Caco-2 (cell line): ENCODE measurements at regions not wholly inside any gene's neighbourhood (a gene's known extent, or its start where the extent isn't known, plus 50 kb on each side); places are given as distances from the start of the nearest gene placed in this dataset.

ENCODE experiments used
- BruUV-seq: library from RNA; stranded (reverse); fragments of 400-500 nt; replicated peaks from 2 replicates; lab custom pipeline; 2021; lab: Mats Ljungman, UMichigan
- CTCF ChIA-PET: fragments of 300-600 bp; sonication (Branson Sonifier 250); formaldehyde crosslinking; loops from one replicate; lab custom pipeline; 2022; ENCODE audit warnings: antibody characterized with exemption; lab: Charles Lee
- POLR2A ChIA-PET: fragments of 300-600 bp; sonication (Branson Sonifier 250); formaldehyde crosslinking; loops from one replicate; lab custom pipeline; 2022; ENCODE audit warnings: antibody characterized with exemption; lab: Charles Lee
- DNase-seq, 2 experiments: peaks; one replicate each; pipeline versions ENCODE4 v3.0.0 to v3.0.0-alpha.2; 2020 to 2022
- H3K27me3 ChIP-seq: replicated peaks from 2 replicates; pipeline ENCODE4 v1.6.0; 2011; ENCODE audit warnings: low read length; ENCODE audit not compliant: control insufficient read depth, insufficient read depth
- H3K36me3 ChIP-seq: 2 replicates; pipeline ENCODE4 v1.5.1; 2011; ENCODE audit warnings: low read length; ENCODE audit not compliant: control insufficient read depth, insufficient read depth
- H3K4me1 ChIP-seq: fragments of 250-450 bp; sonication (Bioruptor Pico); 2 replicates; pipeline ENCODE4 v1.5.1; 2020; ENCODE audit warnings: mild to moderate bottlenecking
- H3K4me3 ChIP-seq: 2 replicates; pipeline ENCODE4 v1.5.1; 2011; ENCODE audit warnings: low read depth, mild to moderate bottlenecking, control low read depth, low read length
- H3K9me3 ChIP-seq: fragments of 250-450 bp; sonication (Bioruptor Pico); 2 replicates; pipeline ENCODE4 v1.5.1; 2020; ENCODE audit warnings: mild to moderate bottlenecking, moderate library complexity
- H3K27ac Mint-ChIP-seq: one replicate; pipeline ENCODE4 v1.8.0; 2022; ENCODE audit warnings: mixed read lengths; ENCODE audit not compliant: unreplicated experiment
- H3K27me3 Mint-ChIP-seq: one replicate; pipeline ENCODE4 v1.8.0; 2022; ENCODE audit warnings: mixed read lengths; ENCODE audit not compliant: insufficient read depth, unreplicated experiment
- H3K36me3 Mint-ChIP-seq: one replicate; pipeline ENCODE4 v1.8.0; 2022; ENCODE audit warnings: mild to moderate bottlenecking, mixed read lengths; ENCODE audit not compliant: insufficient read depth, unreplicated experiment
- H3K4me1 Mint-ChIP-seq: one replicate; pipeline ENCODE4 v1.8.0; 2022; ENCODE audit warnings: low read depth, mixed read lengths; ENCODE audit not compliant: unreplicated experiment
- H3K4me3 Mint-ChIP-seq: one replicate; pipeline ENCODE4 v1.8.0; 2022; ENCODE audit warnings: mild to moderate bottlenecking, moderate library complexity, mixed read lengths; ENCODE audit not compliant: unreplicated experiment
- H3K9me3 Mint-ChIP-seq: one replicate; pipeline ENCODE4 v1.8.0; 2022; ENCODE audit warnings: mixed read lengths; ENCODE audit not compliant: unreplicated experiment
- intact Hi-C: fragments of 100-400 bp; cut with micrococcal nuclease; formaldehyde crosslinking; loops from one replicate; pipeline ENCODE4 v1.10.0; 2022; ENCODE audit not compliant: unreplicated experiment
- TF ChIP-seq, protein P1 (sequence below), 2 experiments: fragments of 200-600 bp in 1 of 2; IDR thresholded peaks; 1 replicate in 1 of 2; 2 replicates in 1 of 2; pipeline versions ENCODE4 v1.5.1 to v1.8.0; 2011 to 2022; ENCODE audit warnings: antibody characterized with exemption in 1 of 2, control low read depth in 1 of 2, inconsistent platforms in 1 of 2, low read depth in 1 of 2, low read length in 1 of 2, mild to moderate bottlenecking in 1 of 2, moderate library complexity in 1 of 2; ENCODE audit not compliant: insufficient read depth in 1 of 2, severe bottlenecking in 1 of 2, unreplicated experiment in 1 of 2

DNA sequence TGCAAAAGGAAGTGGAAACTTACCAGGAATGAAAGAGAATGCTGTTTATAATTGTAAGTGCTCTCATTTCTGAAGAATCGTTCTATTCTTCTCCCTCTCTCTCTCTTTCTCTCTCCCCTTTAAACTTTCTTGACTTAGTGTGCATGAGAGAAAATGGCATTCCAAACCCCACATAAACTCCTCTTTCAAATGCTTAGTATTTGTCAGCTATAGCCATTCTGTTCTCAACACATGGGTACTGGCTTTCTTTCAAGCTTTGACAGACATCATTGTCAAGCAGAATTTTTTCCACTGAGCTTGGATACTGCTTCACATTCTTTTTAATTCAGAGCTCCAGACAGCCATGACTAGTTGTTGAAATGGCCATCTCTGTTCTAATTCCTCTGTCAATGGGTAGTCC lies 51.1 kb upstream of the PREP start:
- Histone ChIP-seq H3K4me1 (no peaks in the 10 kb centered on the region), H3K27me3 (no peaks in the 10 kb centered on the region), H3K36me3 (no peaks in the 10 kb centered on the region), H3K9me3 (no peaks in the 10 kb centered on the region), H3K4me3 (no peak overlapping the region)
- DNase-seq: no peak
- H3K27ac Mint-ChIP-seq: no peak overlapping the region
- no peaks in the 10 kb centered on the region for H3K4me1 Mint-ChIP-seq
- CTCF ChIA-PET: no interaction called here
- no TSS peak for BruUV-seq
- peaks cover 9% of the 10 kb centered on the region for H3K9me3 Mint-ChIP-seq
- POLR2A ChIA-PET: no interaction called here
- no peak overlapping the region for H3K4me3 Mint-ChIP-seq
- TF ChIP-seq, protein P1, sequence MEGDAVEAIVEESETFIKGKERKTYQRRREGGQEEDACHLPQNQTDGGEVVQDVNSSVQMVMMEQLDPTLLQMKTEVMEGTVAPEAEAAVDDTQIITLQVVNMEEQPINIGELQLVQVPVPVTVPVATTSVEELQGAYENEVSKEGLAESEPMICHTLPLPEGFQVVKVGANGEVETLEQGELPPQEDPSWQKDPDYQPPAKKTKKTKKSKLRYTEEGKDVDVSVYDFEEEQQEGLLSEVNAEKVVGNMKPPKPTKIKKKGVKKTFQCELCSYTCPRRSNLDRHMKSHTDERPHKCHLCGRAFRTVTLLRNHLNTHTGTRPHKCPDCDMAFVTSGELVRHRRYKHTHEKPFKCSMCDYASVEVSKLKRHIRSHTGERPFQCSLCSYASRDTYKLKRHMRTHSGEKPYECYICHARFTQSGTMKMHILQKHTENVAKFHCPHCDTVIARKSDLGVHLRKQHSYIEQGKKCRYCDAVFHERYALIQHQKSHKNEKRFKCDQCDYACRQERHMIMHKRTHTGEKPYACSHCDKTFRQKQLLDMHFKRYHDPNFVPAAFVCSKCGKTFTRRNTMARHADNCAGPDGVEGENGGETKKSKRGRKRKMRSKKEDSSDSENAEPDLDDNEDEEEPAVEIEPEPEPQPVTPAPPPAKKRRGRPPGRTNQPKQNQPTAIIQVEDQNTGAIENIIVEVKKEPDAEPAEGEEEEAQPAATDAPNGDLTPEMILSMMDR (IDR thresholded peaks at IDR 0.05; ENCODE audit: insufficient read depth in 1 of 2, low read depth in 1 of 2, low read length in 1 of 2, severe bottlenecking in 1 of 2, unreplicated experiment in 1 of 2): no peak
- intact Hi-C loops: no loop called here
- no peaks in the 10 kb centered on the region for H3K27me3 Mint-ChIP-seq
- H3K36me3 Mint-ChIP-seq: no peaks in the 10 kb centered on the region

DNA sequence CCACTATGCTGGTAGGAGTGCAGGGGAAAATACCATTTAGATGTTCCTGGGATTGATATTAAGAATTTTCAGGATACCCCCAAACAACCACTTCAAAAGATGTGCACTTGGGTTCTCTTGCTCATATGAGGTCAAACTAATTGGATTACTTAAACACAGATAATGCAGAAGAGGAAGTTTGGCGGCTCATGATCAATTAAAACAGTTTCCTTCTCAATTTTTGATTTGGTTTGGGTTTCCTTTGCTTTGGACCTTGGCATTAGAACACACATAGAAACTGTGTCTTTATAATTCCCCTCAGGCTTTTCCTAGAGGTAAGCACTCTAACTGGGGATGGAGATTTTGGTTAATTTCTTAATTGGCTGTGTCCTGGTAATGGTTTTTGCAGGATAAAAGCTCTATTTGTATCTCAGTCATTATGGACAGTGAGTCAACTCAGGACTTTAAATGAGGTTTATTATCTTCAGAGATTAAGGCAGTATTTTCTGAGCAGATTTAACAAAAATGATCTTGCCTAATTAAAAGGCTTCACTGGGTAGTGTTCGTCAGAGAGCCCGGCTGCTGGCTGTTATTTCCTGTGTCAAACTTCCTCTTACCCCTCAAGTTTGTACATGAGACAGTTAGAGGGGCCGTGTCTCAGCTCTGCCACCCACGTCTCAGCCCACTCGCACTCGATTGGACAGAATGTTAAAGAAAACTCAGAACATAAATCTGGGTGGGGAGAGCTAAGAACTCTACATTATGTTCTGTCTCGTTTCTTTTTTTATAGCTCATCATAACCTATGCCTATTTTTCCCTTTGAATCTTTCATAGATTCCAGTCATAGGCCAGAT lies 50.3 kb upstream of the PREP start:
- no peak for DNase-seq
- intact Hi-C loops: no loop called here
- no peaks in the 10 kb centered on the region for H3K4me1 ChIP-seq
- H3K9me3 Mint-ChIP-seq: peaks cover 9% of the 10 kb centered on the region
- no peaks in the 10 kb centered on the region for H3K27me3 ChIP-seq
- CTCF ChIA-PET: interaction anchor here (1.0 kb wide), 1 partner anchor 22 kb away, joined by 5 read pairs; no protein-coding TSS in a partner anchor
- no peak overlapping the region for H3K27ac Mint-ChIP-seq
- H3K27me3 Mint-ChIP-seq: no peaks in the 10 kb centered on the region
- no TSS peak for BruUV-seq
- TF ChIP-seq, protein P1 (IDR thresholded peaks at IDR 0.05; ENCODE audit: insufficient read depth in 1 of 2, low read depth in 1 of 2, low read length in 1 of 2, severe bottlenecking in 1 of 2, unreplicated experiment in 1 of 2): no peak
- H3K4me3 Mint-ChIP-seq: no peak overlapping the region
- no peaks in the 10 kb centered on the region for H3K36me3 ChIP-seq
- POLR2A ChIA-PET: no interaction called here
- no peaks in the 10 kb centered on the region for H3K9me3 ChIP-seq
- no peaks in the 10 kb centered on the region for H3K36me3 Mint-ChIP-seq
- H3K4me3 ChIP-seq: no peak overlapping the region
- H3K4me1 Mint-ChIP-seq: no peaks in the 10 kb centered on the region
